Activated T-cell treated with anti-CD3 and anti-CD28 coated beads, Interleukin-2, amount 50 U/mL, for 72 hours (primary cell): ENCODE measurements at regions not wholly inside any gene's neighbourhood (a gene's known extent, or its start where the extent isn't known, plus 50 kb on each side); places are given as distances from the start of the nearest gene placed in this dataset.

ENCODE experiments used
- ATAC-seq, 2 donors: fragments of 150-1000 bp; cut with Tn5 transposase; replicated peaks in 1 of 2; 2 replicates each; pipeline ENCODE4 v1.10.0; 2021; ENCODE audit warnings: moderate library complexity in 2 of 2, mild to moderate bottlenecking in 1 of 2
- DNase-seq, 2 donors: peaks; one replicate each; pipeline ENCODE4 v3.0.0; 2021 to 2022; ENCODE audit warnings: mixed read lengths in 1 of 2
- H3K27ac Mint-ChIP-seq: one replicate; pipeline ENCODE4 v1.8.0; 2022; ENCODE audit warnings: mild to moderate bottlenecking, moderate library complexity, mixed read lengths
- H3K27me3 Mint-ChIP-seq: one replicate; pipeline ENCODE4 v1.8.0; 2022; ENCODE audit warnings: low read depth, mixed read lengths
- H3K36me3 Mint-ChIP-seq, 2 donors: one replicate each; pipeline ENCODE4 v1.8.0; 2022; ENCODE audit warnings: mixed read lengths in 2 of 2, mild to moderate bottlenecking in 1 of 2; ENCODE audit not compliant: insufficient read depth in 2 of 2
- H3K4me1 Mint-ChIP-seq: one replicate; pipeline ENCODE4 v1.8.0; 2022; ENCODE audit warnings: low read depth, mixed read lengths
- H3K4me3 Mint-ChIP-seq, 2 donors: one replicate each; pipeline ENCODE4 v1.8.0; 2022; ENCODE audit warnings: mild to moderate bottlenecking in 2 of 2, mixed read lengths in 2 of 2, moderate library complexity in 2 of 2
- H3K9me3 Mint-ChIP-seq, 2 donors: one replicate each; pipeline ENCODE4 v1.8.0; 2022; ENCODE audit warnings: mixed read lengths in 2 of 2

DNA sequence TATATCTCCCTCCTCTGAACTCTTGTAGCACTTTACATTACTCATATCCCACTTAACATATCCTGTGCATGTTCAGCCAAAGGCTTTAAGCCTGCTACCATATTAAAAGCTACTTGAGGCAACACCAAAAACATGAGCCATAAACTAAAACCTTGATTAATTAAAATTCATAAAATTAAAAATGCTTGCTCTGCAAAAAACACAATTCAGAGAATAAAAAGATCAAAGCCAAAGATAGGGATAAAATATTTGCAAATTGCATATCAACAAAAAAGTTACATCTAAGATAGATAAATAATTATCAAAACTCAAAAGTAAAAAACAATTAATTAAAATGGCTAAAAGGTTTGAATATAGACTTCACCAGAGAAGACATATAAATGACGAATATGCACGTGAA lies 495.4 kb upstream of the PIK3C3 start:
- Mint-ChIP-seq H3K4me1 (no peaks in the 10 kb centered on the region), H3K4me3 (no peak overlapping the region), H3K27me3 (no peaks in the 10 kb centered on the region), H3K27ac (no peak overlapping the region), H3K36me3 (no peaks in the 10 kb centered on the region), H3K9me3 (peaks cover 8 to 10% of the 10 kb centered on the region in 2 donors)
- DNase-seq (no peak), ATAC-seq (no peak)

DNA sequence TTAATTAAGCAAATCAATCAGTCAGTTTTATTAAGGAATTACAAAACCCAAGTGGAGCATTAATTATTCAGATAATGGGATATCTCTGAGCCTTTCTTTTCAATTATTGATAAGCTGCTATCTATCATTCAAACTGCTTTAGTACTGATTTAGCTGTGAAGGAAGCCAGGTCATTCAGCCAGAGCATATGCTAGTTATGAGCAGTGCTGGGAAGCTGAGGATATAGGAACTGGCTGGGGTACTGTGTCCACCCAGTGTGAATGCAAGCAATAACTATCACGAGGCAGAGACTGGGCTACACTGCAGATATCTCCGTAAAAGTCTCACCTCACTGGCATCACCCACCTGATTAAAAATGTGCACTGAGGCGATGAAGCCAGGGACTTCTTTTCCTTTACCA lies 496.7 kb upstream of the PIK3C3 start:
- Mint-ChIP-seq H3K9me3 (peaks cover 8% of the 10 kb centered on the region in 2 donors), H3K4me3 (no peak overlapping the region), H3K36me3 (no peaks in the 10 kb centered on the region), H3K4me1 (no peaks in the 10 kb centered on the region), H3K27ac (no peak overlapping the region), H3K27me3 (no peaks in the 10 kb centered on the region)
- DNase-seq = no peak
- ATAC-seq = no peak

DNA sequence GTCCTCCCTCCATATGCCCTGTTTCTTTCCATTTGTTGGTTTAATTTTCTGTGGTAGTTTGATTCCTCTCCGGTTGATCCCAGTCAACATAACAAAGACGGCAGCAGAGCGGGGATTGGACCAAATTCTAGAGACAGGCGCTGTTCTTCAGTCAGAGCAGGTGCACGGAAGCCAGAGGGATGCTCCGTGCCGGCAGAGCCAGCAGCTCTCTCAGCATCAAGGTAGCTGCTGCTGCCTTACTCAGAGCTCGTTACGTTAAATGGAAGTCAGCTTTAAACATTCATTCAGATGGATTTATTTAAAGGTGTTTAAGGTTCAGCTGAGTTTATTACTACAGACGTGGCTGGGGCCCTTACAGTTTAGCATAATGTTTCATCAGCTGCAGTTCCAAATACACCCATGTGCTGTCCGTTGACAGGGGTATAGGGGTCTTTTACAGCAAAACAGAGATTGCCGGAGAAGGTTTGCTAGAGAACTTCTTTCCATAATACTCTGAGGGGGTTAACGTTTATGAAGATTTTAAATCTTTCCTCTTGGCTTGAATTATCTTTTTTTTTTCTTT lies 497.2 kb upstream of the PIK3C3 start:
- DNase-seq = no peak
- Mint-ChIP-seq H3K4me3 (no peak overlapping the region), H3K36me3 (no peaks in the 10 kb centered on the region), H3K4me1 (no peaks in the 10 kb centered on the region), H3K27ac (no peak overlapping the region), H3K9me3 (peaks cover 8% of the 10 kb centered on the region in 2 donors), H3K27me3 (no peaks in the 10 kb centered on the region)
- no peak for ATAC-seq

DNA sequence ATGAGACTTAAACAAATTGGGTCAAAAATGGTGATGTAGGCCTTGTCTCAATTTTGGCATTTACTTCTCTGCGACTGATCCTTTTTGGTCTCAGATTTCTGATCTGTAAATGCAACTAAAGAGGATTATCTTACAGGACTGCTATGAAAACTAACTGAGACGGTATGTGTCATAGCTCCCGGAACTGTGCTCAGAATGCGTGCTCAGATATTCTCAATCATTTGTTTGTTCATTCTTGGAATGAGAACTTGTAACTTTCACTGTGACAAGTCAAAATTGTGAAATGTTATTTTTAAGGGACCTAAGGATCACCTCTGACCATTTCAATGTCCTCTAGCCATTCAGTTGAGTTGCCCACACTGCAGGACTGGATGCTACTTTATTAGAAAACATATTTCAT lies 498.2 kb upstream of the PIK3C3 start:
- no peak overlapping the region for H3K4me3 Mint-ChIP-seq
- no peaks in the 10 kb centered on the region for H3K4me1 Mint-ChIP-seq
- H3K36me3 Mint-ChIP-seq = no peaks in the 10 kb centered on the region
- no peak for ATAC-seq
- peaks cover 8% of the 10 kb centered on the region in 2 donors for H3K9me3 Mint-ChIP-seq
- H3K27me3 Mint-ChIP-seq = no peaks in the 10 kb centered on the region
- DNase-seq = no peak
- no peak overlapping the region for H3K27ac Mint-ChIP-seq

DNA sequence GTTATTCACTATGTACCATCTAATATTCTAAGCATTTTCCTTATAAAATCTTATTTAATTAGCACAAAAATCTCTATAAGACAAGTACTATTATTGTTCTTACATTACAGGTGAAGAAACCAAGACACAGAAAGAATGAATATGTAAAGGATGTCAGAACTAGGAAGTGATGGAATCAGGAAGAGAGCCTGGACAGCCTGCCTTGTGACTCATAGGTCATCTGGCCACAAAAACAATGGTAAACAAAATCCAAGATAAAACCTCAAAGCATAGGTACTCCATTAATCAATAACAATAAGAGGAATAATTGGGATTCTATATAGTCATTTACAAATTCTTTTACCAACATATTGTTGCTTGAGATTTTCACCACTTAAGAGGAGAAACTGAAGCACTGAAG lies 505.4 kb upstream of the PIK3C3 start:
- Mint-ChIP-seq H3K4me1 (no peaks in the 10 kb centered on the region), H3K36me3 (peaks cover 0 to 1% of the 10 kb centered on the region in 2 donors), H3K9me3 (peaks cover 6 to 9% of the 10 kb centered on the region in 2 donors), H3K4me3 (no peak overlapping the region), H3K27me3 (no peaks in the 10 kb centered on the region), H3K27ac (no peak overlapping the region)
- ATAC-seq (no peak), DNase-seq (no peak)

DNA sequence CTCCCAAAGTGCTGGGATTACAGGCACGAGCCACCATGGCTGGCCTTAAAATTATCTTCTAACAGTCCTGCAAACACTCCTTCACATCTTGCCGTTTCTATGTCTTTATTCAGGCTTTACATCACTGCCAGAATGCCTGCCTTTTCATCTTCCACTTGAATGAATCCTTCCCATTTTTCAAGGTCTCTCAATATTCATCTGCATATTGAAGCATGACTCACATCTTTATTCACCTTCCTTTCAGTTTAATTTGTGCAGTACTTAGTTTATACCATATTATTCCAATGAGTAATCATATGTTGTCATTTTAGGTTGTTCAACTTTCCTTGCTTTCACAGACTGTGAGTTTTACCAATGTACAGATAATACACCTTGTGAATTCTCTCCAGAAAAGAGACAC lies 510.1 kb upstream of the PIK3C3 start:
- no peak overlapping the region for H3K4me3 Mint-ChIP-seq
- no peak for DNase-seq
- no peaks in the 10 kb centered on the region for H3K4me1 Mint-ChIP-seq
- no peaks in the 10 kb centered on the region for H3K36me3 Mint-ChIP-seq
- no peak for ATAC-seq
- no peaks in the 10 kb centered on the region for H3K27me3 Mint-ChIP-seq
- H3K9me3 Mint-ChIP-seq = peaks cover 7 to 10% of the 10 kb centered on the region in 2 donors
- H3K27ac Mint-ChIP-seq = no peak overlapping the region

DNA sequence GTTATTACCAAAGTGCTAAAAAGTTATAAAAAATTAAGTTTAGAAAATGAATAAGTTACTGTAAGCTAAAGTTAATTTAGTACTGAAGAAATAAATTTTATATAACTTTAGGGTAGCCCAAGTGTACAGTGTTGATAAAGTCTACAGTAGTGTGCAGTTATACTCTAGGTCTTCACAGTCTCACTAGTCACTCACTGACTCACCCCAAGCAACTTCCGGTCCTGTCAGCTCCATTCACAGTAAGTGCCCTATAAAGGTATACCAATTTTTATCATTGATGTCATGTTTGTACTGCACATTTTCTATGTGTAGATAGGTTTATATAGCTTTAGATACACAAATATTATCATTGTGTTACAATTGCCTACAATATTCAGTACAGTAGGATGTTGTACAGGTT lies 518.3 kb upstream of the PIK3C3 start:
- no peak overlapping the region for H3K27ac Mint-ChIP-seq
- DNase-seq (no peak), ATAC-seq (no peak)
- no peaks in the 10 kb centered on the region for H3K4me1 Mint-ChIP-seq
- no peak overlapping the region for H3K4me3 Mint-ChIP-seq
- H3K27me3 Mint-ChIP-seq = no peaks in the 10 kb centered on the region
- no peaks in the 10 kb centered on the region for H3K36me3 Mint-ChIP-seq
- peaks cover 2 to 9% of the 10 kb centered on the region in 2 donors for H3K9me3 Mint-ChIP-seq

DNA sequence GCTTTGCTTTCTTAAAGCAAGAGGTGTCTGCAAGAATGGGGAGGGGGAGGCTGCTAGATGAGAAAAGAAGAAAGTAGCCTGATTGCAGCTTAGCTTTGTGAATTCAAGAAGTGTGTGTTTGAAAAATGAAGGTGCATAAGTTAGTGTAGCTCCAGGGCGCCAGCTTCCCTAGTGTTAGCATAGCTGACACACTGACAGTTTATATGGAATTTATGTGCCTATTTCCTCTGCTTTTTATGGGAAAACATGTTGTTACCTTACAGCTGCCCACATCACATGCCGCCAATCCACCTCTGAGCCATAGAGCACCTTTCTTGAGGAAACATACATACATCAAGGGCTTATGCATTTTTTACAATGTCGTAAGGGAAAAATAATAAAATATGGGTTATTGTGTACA lies 536.4 kb upstream of the PIK3C3 start:
- H3K36me3 Mint-ChIP-seq = no peaks in the 10 kb centered on the region
- no peak overlapping the region for H3K4me3 Mint-ChIP-seq
- no peak overlapping the region for H3K27ac Mint-ChIP-seq
- H3K27me3 Mint-ChIP-seq = no peaks in the 10 kb centered on the region
- DNase-seq (no peak), ATAC-seq (no peak)
- H3K9me3 Mint-ChIP-seq = peaks cover 4 to 6% of the 10 kb centered on the region in 2 donors
- H3K4me1 Mint-ChIP-seq = no peaks in the 10 kb centered on the region

DNA sequence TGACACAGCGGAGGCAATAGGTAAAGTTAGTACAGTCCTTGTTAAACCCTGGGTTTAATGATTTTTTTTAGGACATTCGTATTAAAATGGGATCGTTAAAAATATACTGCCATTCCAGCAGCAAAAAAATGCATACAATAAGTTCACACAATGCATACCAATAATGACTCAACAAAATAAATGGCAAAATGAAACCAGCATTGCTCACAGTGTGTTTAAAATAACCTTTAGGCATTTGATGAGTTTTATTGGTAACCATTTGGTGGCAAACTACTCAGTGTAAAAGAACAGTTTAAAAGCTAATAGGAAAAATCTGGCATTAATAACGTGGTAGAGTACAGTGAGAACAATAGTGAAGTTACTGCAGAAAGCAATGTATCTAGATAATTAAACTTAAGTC lies 539.0 kb upstream of the PIK3C3 start:
- Mint-ChIP-seq H3K9me3 (peaks cover 7 to 12% of the 10 kb centered on the region in 2 donors), H3K4me1 (no peaks in the 10 kb centered on the region), H3K27me3 (no peaks in the 10 kb centered on the region), H3K27ac (no peak overlapping the region), H3K36me3 (no peaks in the 10 kb centered on the region), H3K4me3 (no peak overlapping the region)
- DNase-seq (no peak), ATAC-seq (no peak)

DNA sequence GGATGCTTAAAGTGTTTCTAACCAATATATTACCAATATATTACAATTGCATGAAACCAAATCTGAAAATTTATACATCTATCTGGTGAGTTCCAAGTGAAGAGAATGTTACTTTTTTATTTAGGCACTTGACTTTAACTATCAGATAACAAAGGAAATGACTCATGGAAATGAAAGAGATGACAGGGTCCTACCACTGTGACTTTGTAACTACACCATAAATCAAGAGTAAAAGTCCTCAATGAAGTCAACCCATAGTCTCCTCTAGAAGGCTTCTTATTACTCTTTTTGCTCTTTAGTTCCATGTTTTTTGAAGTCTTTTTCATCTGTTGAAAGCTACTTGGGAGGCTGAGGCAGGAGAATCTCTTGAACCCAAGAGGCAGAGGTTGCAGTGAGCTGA lies 545.0 kb upstream of the PIK3C3 start:
- no peaks in the 10 kb centered on the region for H3K27me3 Mint-ChIP-seq
- ATAC-seq = no peak

DNA sequence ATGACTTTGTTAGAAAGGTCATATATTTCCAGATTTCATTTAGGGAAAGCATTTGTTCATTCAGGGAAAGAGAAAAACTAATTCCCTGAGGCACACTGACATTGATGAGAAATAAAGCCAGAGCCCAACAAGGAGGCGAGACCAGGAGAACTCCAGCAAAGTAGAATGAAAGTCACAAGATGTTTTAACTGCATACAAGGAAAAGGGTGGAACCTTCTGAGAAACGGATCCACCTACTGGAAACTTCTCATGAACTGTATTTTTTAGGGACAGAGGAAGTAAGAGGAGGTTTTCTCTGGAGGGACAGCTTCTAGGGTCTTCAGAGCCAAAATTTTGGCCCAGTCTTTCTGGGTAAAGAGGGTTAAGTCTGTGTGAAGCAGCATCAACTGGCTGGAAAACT lies 548.2 kb upstream of the PIK3C3 start:
- H3K4me1 Mint-ChIP-seq = no peaks in the 10 kb centered on the region
- peaks cover 5 to 9% of the 10 kb centered on the region in 2 donors for H3K9me3 Mint-ChIP-seq
- no peaks in the 10 kb centered on the region for H3K27me3 Mint-ChIP-seq
- H3K36me3 Mint-ChIP-seq = no peaks in the 10 kb centered on the region
- no peak for ATAC-seq
- no peak overlapping the region for H3K4me3 Mint-ChIP-seq
- no peak overlapping the region for H3K27ac Mint-ChIP-seq
- no peak for DNase-seq

More for the DNA sequence above, 545.0 kb upstream of the PIK3C3 start:
- Mint-ChIP-seq H3K9me3 (peaks cover 15% of the 10 kb centered on the region in 2 donors), H3K4me3 (no peak overlapping the region), H3K27ac (no peak overlapping the region), H3K36me3 (no peaks in the 10 kb centered on the region), H3K4me1 (no peaks in the 10 kb centered on the region)
- no peak for DNase-seq

DNA sequence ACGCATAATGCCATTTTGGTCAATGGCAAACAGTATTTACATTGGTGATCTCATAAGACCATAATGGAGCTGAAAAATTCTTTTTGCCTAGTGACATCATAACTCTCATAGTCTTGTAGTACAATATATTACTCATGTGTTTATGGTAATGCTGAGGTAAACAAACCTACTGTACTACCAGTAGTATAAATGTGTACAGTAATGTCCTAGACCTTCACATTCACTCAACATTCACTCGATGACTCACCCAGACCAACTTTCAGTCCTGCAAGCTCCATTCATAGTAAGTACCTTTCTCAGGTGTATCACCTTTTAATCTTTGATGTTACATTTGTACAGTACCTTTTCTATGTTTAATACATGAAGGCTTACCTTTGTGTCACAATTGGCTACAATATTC lies 558.2 kb upstream of the PIK3C3 start:
- Mint-ChIP-seq H3K9me3 (peaks cover 2% of the 10 kb centered on the region in 2 donors), H3K27me3 (peaks cover 2% of the 10 kb centered on the region), H3K4me1 (no peaks in the 10 kb centered on the region), H3K36me3 (no peaks in the 10 kb centered on the region), H3K4me3 (no peak overlapping the region), H3K27ac (no peak overlapping the region)
- DNase-seq (no peak), ATAC-seq (no peak)

DNA sequence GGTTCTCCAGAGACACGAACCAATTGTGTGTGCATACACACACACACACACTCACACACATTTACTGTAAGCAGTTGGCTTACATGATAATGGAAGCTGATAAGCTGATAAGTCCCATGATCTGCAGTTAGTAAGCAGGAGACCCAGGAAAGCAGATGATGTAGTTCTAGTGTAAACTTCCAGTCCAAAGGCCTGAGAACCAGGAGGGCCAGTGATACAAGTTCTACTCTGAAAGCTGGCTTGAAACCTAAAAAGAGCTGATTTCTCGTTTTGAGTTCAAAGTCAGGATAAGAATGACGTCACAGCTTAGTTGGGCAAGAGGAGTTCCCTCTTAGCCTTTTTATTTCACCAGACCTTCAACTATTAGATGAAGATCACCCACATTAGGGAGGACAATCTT lies 558.8 kb upstream of the PIK3C3 start:
- DNase-seq (no peak), ATAC-seq (no peak)
- Mint-ChIP-seq H3K4me1 (no peaks in the 10 kb centered on the region), H3K4me3 (no peak overlapping the region), H3K27ac (no peak overlapping the region), H3K9me3 (peaks cover 2% of the 10 kb centered on the region in 2 donors), H3K27me3 (peaks cover 8% of the 10 kb centered on the region), H3K36me3 (no peaks in the 10 kb centered on the region)

DNA sequence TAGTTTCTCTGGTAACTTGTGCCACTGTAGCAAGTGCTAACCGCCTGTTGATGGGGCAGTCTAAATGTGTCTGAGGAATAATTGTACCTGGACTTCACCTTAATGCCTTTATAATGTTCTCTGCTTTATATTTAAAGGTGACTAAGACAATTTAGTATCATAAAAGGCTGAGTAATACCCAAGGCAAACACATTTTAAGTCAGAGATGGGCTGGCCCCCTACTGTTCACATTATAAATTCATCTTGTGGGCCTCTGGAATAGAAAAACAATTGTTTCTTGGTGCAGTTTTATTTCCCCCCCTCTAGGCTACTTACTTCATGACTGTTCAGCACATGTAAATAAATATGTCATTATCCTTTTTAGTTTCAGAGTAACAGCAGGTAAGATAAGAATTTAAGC lies 559.3 kb upstream of the PIK3C3 start:
- no peaks in the 10 kb centered on the region for H3K4me1 Mint-ChIP-seq
- no peaks in the 10 kb centered on the region for H3K36me3 Mint-ChIP-seq
- no peak overlapping the region for H3K27ac Mint-ChIP-seq
- H3K9me3 Mint-ChIP-seq = peaks cover 2% of the 10 kb centered on the region in 2 donors
- DNase-seq = no peak
- peaks cover 8% of the 10 kb centered on the region for H3K27me3 Mint-ChIP-seq
- no peak overlapping the region for H3K4me3 Mint-ChIP-seq
- no peak for ATAC-seq
